IMR-90 (cell line): ENCODE measurements at regions not wholly inside any gene's neighbourhood (a gene's known extent, or its start where the extent isn't known, plus 50 kb on each side); places are given as distances from the start of the nearest gene placed in this dataset.

ENCODE experiments used
- BHLHE40 ChIP-seq: fragments of 150-350 bp; IDR thresholded peaks from 2 replicates; pipeline ENCODE4 v1.6.1; 2016; ENCODE audit warnings: mild to moderate bottlenecking, low read depth, low read length
- CEBPB ChIP-seq: IDR thresholded peaks from 2 replicates; pipeline ENCODE4 v1.6.1; 2012; ENCODE audit warnings: low read depth, low read length, improper control_type of control experiment
- CHD1 ChIP-seq: IDR thresholded peaks from 2 replicates; pipeline ENCODE4 v1.6.1; 2012; ENCODE audit warnings: low read depth, low read length, improper control_type of control experiment
- CTCF ChIP-seq: conservative IDR thresholded peaks from 2 replicates; pipeline ENCODE4 v1.5.1; 2012; ENCODE audit warnings: mild to moderate bottlenecking, low read depth, low read length, improper control_type of control experiment
- MAFK ChIP-seq: IDR thresholded peaks from 2 replicates; pipeline ENCODE4 v1.6.1; 2012; ENCODE audit warnings: low read depth, low read length, improper control_type of control experiment
- MAZ ChIP-seq: IDR thresholded peaks from 2 replicates; pipeline ENCODE4 v1.6.1; 2012; ENCODE audit warnings: low read depth, mild to moderate bottlenecking, low read length, improper control_type of control experiment, moderate library complexity, borderline replicate concordance
- NFE2L2 ChIP-seq: fragments of 150-350 bp; IDR thresholded peaks from 2 replicates; pipeline ENCODE4 v1.6.1; 2016; ENCODE audit warnings: low read depth, mild to moderate bottlenecking, low read length
- POLR2A ChIP-seq: IDR thresholded peaks from 2 replicates; pipeline ENCODE4 v1.6.1; 2012; ENCODE audit warnings: mild to moderate bottlenecking, low read depth, low read length
- RAD21 ChIP-seq: IDR thresholded peaks from 2 replicates; pipeline ENCODE4 v1.6.1; 2012; ENCODE audit warnings: low read length, improper control_type of control experiment
- RCOR1 ChIP-seq: IDR thresholded peaks from 2 replicates; pipeline ENCODE4 v1.6.1; 2012; ENCODE audit warnings: mild to moderate bottlenecking, low read length, improper control_type of control experiment; ENCODE audit not compliant: insufficient replicate concordance
- RFX5 ChIP-seq: IDR thresholded peaks from 2 replicates; pipeline ENCODE4 v1.8.0; 2012; ENCODE audit warnings: low read depth, mild to moderate bottlenecking, low read length, moderate library complexity
- SMC3 ChIP-seq: fragments of 150-350 bp; IDR thresholded peaks from 2 replicates; pipeline ENCODE4 v1.6.1; 2016; ENCODE audit warnings: low read depth, mild to moderate bottlenecking, antibody characterized with exemption, low read length, moderate library complexity
- TF ChIP-seq, protein P1 (sequence below): fragments of 150-350 bp; IDR thresholded peaks from 2 replicates; pipeline ENCODE4 v1.6.1; 2017; ENCODE audit warnings: mild to moderate bottlenecking, antibody characterized with exemption, low read length, low read depth

GRCh38 chr4:3869661-3870566 is 103.7 kb downstream of the ADRA2C start:
- TF ChIP-seq CTCF (no peak), POLR2A (no peak), RFX5 (no peak), RCOR1 (no peak), MAZ (no peak), MAFK (no peak), CEBPB (no peak), SMC3 (no peak), BHLHE40 (no peak), CHD1 (no peak), RAD21 (no peak), NFE2L2 (no peak)
- TF ChIP-seq, protein P1, sequence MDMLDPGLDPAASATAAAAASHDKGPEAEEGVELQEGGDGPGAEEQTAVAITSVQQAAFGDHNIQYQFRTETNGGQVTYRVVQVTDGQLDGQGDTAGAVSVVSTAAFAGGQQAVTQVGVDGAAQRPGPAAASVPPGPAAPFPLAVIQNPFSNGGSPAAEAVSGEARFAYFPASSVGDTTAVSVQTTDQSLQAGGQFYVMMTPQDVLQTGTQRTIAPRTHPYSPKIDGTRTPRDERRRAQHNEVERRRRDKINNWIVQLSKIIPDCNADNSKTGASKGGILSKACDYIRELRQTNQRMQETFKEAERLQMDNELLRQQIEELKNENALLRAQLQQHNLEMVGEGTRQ, result no peak
